Kidney tubule cell (primary cell): ENCODE measurements at regions not wholly inside any gene's neighbourhood (a gene's known extent, or its start where the extent isn't known, plus 50 kb on each side); places are given as distances from the start of the nearest gene placed in this dataset.

ENCODE experiments used
- DNase-seq: peaks from one replicate; pipeline ENCODE4 v3.0.0-alpha.2; 2018; ENCODE audit warnings: low spot score

GRCh38 chr2:180660881-180661685, 319.3 kb upstream of the UBE2E3 start:
- DNase-seq, result no peak

GRCh38 chr2:180660207-180660606, 320.2 kb upstream of the UBE2E3 start:
- DNase-seq, result no peak

DNA sequence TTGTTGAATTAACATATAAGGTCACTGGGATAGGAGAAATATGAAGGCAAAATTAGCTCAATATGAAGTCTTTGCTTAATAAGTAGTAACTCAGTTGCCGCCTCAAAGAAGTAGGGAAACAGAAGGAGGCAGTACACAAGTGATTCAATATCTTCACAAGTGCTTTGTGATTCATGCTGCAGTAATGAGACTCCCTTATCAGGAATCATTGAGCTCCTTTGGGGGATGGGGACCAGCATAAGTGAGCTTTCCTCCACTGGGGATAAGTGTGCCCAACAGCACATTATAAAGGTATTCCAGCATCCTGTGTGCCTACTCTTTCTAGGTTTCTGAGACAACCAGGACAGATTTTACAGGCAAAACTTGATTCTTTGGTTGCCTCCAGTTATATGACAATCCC, 323.4 kb upstream of the UBE2E3 start:
- DNase-seq, result peak; percentile 90

DNA sequence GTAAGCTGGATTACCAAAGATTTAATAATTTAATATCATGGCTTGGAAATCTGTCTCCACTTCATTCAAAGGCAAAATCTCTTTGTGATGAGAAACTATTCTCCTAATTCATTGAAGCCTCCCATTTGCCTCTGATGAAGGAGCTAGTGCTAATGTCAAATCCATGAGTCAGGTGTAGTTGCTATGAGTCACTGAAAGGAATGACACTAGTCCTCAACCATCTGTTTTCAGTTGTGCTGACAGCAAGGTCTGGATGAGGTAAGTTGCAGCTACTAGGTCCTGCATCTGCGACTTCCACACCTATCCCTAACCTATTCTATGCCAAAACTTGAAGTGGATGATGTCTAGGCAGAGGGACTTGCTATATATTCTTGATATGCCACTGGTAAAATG, 324.0 kb upstream of the UBE2E3 start:
- DNase-seq, result peak; percentile 95

DNA sequence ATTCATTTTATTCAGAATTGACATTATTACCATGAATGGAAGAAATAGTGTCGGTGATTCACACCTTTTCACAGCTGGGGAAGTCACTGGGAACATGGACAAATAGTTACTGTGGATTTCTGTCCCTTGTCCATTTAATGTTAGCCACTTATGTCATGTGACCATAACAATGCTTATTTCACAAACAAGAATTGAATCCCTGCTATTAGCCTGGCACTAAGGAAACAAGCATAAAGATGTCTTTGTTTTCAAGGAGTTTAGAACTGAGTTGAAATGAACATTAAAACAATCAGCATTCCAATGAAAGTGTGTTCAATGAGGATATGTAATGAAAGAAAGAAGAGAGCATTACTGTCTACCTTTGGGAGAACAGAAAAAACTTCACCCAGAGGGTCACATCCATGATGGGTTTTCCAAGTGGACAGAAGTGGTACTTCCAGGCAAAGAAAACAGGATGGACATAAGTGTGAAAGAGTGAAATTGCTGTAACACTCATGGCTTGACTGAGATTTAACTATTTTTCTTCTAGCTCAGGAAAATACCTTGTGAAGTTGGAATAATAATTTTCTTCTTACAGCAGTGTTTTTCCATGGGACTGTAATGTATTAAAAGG, 324.5 kb upstream of the UBE2E3 start:
- no peak for DNase-seq

GRCh38 chr2:180655393-180655792, 325.0 kb upstream of the UBE2E3 start:
- DNase-seq, result peak; percentile 76

- no peak for DNase-seq
These were observed 326.9 kb upstream of the UBE2E3 start for GRCh38 chr2:180653481-180653880.

DNA sequence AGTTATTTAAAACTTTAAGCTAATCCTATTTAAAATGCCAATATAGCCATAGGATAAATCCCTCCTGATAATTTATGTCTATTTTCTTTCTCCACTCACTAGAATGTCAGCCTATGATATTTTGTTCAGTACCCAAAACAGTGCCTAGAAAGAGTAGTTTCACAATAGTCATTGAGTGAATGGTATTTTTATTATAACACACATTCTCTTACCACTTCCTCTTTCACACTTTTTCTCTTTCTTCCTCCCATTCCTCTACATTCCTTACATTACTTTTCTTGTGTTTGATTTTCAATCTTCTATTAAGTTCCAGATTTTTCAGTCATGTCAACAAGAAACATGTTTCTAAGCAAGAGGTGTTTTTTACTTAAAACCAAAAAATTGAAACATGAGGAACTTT, 327.6 kb upstream of the UBE2E3 start:
- DNase-seq, result no peak

DNA sequence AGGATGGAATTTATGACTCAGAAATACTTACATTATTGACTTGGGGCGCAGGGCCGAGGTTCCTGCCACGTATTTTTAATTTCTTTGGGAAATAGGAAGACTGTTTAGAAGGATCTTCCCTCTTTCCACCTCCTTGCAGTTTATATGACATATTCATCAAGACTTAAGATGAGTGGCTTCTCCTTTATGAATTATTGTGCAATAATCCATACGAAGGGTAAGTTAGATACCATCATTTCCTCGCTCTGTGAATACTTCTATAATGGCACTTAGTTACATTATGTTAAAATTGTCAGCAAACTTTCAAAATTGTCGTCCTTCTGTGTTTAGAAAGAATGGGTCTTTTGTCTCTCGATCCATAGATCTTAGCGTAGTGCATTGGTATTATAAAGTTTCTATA, 328.8 kb upstream of the UBE2E3 start:
- no peak for DNase-seq

GRCh38 chr2:180647621-180648020, 332.8 kb upstream of the UBE2E3 start:
- no peak for DNase-seq

DNA sequence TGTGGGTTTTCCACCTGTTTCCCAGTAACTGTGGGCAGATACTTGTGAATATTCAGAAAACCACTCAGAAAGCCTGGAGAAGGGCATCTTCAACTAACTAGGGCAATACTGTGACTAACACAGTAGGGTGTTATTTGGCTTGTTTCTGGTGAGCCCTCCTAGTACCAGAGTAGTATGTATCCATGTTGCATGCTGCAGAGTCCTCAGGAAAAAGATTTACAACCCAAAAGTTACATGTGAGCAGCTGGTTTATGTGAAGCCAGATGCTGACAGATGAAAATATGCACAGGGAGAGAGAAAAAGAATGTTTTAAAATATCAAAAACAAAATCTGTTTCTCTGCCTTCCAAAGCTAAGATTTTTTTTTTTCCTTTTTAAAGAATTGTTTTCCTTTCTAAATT, 333.2 kb upstream of the UBE2E3 start:
- DNase-seq, result no peak

DNA sequence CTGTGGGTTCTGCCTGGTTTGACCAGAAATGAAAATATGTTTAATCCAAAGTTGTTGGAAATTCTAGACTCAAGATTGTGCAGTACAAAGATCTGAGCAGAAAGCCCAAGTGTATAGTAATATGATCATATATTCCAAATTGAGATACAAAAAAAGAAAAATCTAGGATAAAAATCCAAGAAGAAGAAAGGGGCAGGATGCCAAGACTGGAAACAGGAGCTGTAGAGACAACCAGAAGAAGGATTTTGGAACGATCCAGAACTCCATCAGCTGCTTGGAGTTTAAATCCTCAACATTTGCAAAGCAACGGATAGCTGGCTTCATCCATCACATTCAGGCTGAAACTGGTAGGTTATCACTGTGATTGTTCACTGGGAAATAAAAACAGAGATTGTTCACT, 333.6 kb upstream of the UBE2E3 start:
- no peak for DNase-seq

DNA sequence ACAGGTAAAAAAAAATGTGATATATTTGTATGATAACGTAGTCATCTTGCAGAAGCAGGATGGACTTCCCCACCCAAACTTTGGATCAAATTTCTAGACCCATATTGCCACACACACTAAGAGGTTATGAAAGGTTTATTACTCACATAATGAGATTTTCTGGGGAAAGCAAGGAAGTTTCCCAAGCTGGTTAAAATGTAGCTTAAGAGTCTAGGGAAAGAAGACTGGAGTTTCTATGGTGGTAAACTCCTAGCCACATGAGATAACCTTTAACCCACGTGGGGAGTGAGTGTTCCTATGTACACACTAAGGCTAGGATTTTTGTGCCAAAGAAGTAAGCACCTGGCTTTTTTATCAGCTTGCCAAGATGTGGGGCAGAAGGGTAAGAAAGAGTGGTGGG, 335.7 kb upstream of the UBE2E3 start:
- peak; percentile 77 for DNase-seq

GRCh38 chr2:180630756-180631155, 349.6 kb upstream of the UBE2E3 start:
- DNase-seq, result peak; percentile 24

GRCh38 chr2:180625006-180625844, 355.2 kb upstream of the UBE2E3 start:
- peak; percentile 62 for DNase-seq

- peak; percentile 9 for DNase-seq
These were observed 358.2 kb upstream of the UBE2E3 start for GRCh38 chr2:180621941-180622918.

- peak; percentile 25 for DNase-seq
These were observed 359.0 kb upstream of the UBE2E3 start for GRCh38 chr2:180621366-180621765.

GRCh38 chr2:180618570-180618969, 361.8 kb upstream of the UBE2E3 start:
- DNase-seq, result no peak

GRCh38 chr2:180614776-180615175, 365.6 kb upstream of the UBE2E3 start:
- DNase-seq, result no peak

DNA sequence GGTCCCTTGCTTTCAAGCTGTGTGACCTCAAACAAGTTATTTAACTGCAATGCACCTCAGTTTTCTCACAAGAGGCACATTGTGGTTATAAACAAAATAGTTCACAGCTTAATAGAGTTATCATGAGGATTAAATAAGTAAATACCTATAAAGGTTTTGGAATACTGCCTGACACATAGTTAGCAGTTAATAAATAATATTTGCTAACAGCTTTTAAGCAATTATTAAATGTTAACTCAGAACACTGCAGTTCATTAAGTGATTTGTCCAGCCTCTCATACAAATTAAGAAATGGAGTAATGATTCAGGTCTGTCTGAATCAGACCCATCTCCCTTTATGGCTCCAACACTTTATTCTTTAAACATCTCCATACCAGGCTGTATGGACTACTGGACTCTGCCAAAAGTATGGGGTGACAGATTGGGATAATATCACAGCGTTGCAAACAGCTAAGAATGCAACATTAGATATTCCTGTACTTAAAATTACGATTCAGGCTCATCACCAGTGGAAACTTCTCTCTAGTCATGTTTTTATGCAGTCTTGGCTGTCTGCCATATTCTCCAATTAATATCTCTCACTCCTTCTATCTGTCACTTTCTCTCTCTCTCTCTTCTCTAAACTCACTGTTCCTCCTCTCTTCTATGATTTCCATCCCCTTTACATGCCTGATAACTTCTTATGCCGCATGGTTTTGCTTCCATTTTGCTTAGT, 370.6 kb upstream of the UBE2E3 start:
- no peak for DNase-seq

DNA sequence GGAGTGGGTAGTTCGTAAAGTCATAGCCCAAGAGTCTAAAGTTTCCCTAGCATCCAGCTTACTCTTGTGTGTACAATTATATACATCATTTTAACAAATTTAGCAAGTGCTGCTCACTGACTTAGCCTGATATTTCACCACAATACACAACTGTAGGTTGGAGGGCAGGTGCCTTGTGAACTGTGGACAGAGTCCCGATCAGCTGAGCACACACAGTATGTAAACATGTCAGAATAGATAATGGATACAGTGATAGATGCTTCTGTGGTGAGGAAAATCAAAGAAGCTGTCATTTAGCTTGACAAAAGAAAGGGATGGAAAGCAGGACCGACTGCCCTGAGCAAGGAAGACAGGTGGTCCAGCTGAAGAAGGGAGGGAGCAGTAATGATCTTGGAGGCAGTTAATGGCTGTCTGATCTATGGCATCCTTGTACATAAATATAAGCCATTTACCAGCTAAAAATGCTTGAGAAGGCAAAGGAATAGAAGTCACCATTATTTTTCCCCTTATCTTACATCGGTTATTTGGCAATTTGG, 372.8 kb upstream of the UBE2E3 start:
- no peak for DNase-seq
